ENCODE measurements at regions not wholly inside any gene's neighbourhood (a gene's known extent, or its start where the extent isn't known, plus 50 kb on each side); places are given as distances from the start of the nearest gene placed in this dataset.

- Histone ChIP-seq H3K27ac (no peak overlapping the region), H3K4me1 (no peaks in the 10 kb centered on the region), H3K9me3 (no peaks in the 10 kb centered on the region), H3K4me3 (no peak overlapping the region), H3K36me3 (no peaks in the 10 kb centered on the region), H3K27me3 (no peaks in the 10 kb centered on the region)
- intact Hi-C loops (cut with DNase I; ENCODE audit: low total_unique reads): no loop called here
- TF ChIP-seq CTCF (IDR thresholded peaks at IDR 0.05): no peak
- DNase-seq: no peak
Measured at GRCh38 chr3:178480274-178480673, 56.0 kb upstream of the KCNMB2 start.

DNA sequence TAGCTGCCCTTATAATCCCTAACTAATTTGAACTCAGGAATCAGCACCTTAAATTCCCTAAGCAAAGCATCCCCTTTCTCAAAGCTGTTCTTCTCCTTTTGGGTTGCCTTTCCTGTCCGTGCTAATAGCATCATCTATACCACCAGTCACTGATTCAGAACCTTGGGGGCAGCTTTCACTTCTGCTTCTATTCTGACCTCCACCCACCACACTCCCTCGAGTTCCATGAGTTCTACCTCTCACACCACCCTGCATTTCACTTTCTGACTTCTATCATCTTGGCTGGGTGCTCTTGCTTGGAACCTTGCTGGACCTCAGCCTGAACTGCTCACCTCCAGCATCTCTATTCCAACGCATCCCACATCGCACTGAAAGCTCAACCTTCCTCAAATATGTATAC, 55.4 kb upstream of the KCNMB2 start:
- intact Hi-C loops (cut with DNase I; ENCODE audit: low total_unique reads): no loop called here
- no peak for TF ChIP-seq CTCF (IDR thresholded peaks at IDR 0.05)
- no peak overlapping the region for H3K27ac ChIP-seq
- no peaks in the 10 kb centered on the region for H3K27me3 ChIP-seq
- H3K9me3 ChIP-seq: no peaks in the 10 kb centered on the region
- no peak overlapping the region for H3K4me3 ChIP-seq
- H3K36me3 ChIP-seq: no peaks in the 10 kb centered on the region
- H3K4me1 ChIP-seq: no peaks in the 10 kb centered on the region
- DNase-seq: no peak

- H3K4me1 ChIP-seq: no peaks in the 10 kb centered on the region
- no peak overlapping the region for H3K4me3 ChIP-seq
- H3K27ac ChIP-seq: no peak overlapping the region
- no peak for DNase-seq
- H3K27me3 ChIP-seq: no peaks in the 10 kb centered on the region
- no peak for TF ChIP-seq CTCF (IDR thresholded peaks at IDR 0.05)
- intact Hi-C loops (cut with DNase I; ENCODE audit: low total_unique reads): no loop called here
- H3K9me3 ChIP-seq: no peaks in the 10 kb centered on the region
- no peaks in the 10 kb centered on the region for H3K36me3 ChIP-seq
Measured at GRCh38 chr3:178482981-178483380, 53.3 kb upstream of the KCNMB2 start.

DNA sequence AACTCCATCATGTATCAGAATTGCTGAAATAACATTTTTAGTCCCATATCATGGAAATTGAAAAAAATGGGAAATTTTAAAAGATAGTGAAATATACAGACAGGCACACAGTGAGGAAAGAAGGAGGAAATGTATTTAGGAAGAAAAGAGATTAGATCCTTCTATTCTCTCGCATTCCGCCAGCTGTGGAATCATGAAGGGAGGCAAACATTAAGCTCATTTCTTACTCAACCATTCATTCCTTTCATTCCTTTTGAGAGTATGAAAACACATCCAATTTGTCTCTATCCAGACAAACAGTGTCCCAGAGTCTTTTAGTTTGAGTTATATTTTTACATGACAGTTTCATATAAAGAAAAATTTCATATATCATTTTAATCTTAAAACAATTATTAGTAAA, 52.5 kb upstream of the KCNMB2 start:
- intact Hi-C loops (cut with DNase I; ENCODE audit: low total_unique reads): no loop called here
- H3K27me3 ChIP-seq: no peaks in the 10 kb centered on the region
- H3K4me3 ChIP-seq: no peak overlapping the region
- TF ChIP-seq CTCF (IDR thresholded peaks at IDR 0.05): no peak
- H3K4me1 ChIP-seq: no peaks in the 10 kb centered on the region
- H3K27ac ChIP-seq: no peak overlapping the region
- no peaks in the 10 kb centered on the region for H3K9me3 ChIP-seq
- DNase-seq: no peak
- no peaks in the 10 kb centered on the region for H3K36me3 ChIP-seq

- Histone ChIP-seq H3K4me3 (no peak overlapping the region), H3K27me3 (no peaks in the 10 kb centered on the region), H3K4me1 (no peaks in the 10 kb centered on the region), H3K36me3 (no peaks in the 10 kb centered on the region), H3K9me3 (no peaks in the 10 kb centered on the region), H3K27ac (no peak overlapping the region)
- intact Hi-C loops (cut with DNase I; ENCODE audit: low total_unique reads): no loop called here
- TF ChIP-seq CTCF (IDR thresholded peaks at IDR 0.05): no peak
- no peak for DNase-seq
Measured at GRCh38 chr3:178485756-178486155, 50.5 kb upstream of the KCNMB2 start.
